HG02642 (cell line): ENCODE measurements at regions not wholly inside any gene's neighbourhood (a gene's known extent, or its start where the extent isn't known, plus 50 kb on each side); places are given as distances from the start of the nearest gene placed in this dataset.

Experiments used
- ATAC-seq: cut with Tn5 transposase; IDR thresholded peaks from one replicate; pipeline ENCODE4 v1.9.1; 2021; ENCODE audit warnings: mild to moderate bottlenecking; ENCODE audit not compliant: unreplicated experiment, poor library complexity

DNA sequence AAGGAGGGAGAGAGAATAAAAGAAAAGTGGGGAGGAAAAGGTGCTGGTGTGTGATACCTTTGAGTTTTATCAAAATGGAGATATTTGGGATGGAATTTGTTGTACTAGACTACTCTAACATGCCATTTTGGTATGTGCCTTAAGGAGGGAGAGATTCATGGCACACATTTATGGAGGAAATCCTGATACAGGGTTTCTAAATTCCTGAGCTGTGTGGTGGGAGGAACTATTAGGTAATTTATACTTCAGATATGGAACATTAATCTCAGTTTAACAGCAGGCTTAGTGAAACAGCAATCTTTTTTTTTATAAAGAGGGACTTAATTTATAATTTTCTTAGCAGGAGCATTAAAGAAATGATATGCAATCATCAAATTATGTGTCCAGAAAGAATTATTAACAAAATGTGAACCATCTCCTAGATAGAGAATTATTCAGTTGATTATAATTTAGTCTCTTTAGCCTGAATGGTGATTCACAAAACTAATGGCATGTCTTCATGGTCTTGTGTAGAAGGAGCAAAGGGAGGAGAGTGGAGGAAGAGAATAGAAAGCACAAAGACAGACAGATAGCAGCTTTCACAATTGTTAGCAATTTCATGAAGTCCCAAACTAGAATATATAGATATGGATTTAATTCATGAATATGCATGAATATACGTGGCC lies 301.6 kb downstream of the HLX start:
- ATAC-seq: no peak

DNA sequence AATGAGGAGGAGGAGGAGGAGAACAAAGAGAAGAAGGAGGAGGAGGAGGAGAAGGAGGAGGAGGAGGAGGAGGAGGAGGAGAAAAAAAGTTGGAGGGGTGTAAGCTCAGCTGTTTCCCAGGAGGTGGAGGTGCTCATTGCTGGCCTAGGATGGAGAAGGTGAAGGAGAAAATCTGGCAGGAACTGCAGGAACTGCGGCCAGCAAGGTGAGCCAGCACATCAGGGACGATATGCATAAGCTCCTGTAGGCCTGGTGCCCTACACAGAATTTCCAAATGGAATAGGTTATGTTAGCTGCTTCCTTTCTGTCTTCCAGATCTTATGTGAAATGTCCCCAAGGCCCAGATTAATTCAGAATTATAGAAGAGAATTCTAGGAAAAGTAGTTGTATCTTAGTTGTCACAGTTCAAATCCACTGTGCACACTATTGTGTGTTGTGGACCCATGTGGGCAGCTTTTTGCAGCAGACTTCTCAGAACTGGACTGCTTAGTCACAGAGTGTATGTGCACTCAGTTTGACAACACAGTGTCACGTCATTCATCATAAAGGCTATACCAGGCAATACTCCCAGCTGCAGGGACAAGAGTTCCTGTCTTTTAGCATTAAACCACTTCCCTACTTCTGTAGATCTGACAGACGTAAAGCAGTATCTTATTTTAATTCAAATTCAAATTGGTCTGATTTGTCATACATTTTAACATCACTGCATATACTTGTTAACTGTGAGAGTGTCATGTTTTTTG lies 303.7 kb downstream of the HLX start:
- ATAC-seq: no peak

DNA sequence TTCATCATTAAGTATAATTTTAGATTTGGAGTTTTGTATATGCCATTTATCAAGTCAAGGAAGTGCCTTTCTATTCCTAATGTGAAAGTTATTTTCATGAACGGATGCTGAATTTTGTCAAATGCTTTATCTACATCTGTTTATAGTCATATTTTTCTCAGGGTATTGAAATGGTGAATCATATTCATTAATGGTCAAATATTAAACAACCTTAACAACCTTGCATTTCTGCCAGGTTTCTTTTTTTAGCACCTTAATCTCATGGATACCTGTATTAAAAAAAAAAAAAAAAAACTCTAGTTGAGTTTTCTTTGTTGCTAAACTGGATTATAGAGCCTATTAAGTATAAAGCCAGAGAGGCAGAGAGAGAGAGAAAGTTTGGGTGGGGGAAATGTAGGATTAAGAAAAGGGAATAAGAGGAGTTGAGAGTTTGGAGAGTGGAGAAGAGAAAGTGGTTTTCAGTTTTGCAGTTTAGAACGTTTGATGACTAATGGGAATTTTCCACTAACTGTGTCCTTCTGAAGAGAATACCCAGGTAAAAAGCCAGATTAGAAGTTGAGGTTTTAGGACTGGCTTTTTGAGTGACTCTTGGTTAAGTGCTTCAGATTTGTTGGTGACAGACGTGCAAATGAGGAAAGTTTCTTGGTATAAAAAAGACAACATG lies 305.0 kb downstream of the HLX start:
- ATAC-seq: no peak

DNA sequence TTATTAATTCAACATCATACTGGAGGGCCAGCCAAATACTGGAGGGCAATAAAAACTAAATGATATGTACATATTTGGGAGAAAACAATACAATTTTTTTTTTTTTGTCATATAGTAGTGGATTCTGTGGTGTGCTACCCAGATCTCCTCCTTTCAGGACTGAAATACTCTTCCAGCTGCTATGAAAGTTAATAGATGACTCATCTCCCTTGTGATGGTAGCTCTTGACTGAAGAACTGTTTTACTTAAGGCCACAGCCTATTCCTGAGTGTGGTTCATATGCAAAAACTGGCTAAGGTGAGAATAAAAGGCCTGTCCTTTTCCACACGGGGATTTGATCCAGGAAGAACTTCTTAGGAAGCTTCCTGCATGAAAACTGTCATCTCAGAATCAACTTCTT lies 307.9 kb downstream of the HLX start:
- ATAC-seq: no peak

DNA sequence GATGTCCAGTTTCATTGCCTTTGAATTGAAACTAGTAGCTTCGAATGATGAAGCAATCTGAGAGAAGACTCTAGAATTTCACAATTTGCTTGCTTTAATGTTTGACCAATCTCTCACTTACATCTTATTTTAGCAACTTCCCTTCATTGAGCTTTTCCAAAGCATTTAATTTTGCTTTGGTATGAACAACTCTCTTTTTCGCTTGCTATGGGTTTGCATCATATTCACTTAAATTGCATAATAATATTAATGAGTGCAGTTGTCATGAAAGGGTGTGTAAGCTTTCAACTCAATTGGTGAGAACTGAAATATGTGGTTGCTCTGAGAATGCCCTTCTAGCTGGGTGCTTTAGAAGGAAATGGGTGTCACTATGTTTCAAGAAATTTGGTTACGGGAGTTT lies 309.2 kb downstream of the HLX start:
- ATAC-seq: no peak

DNA sequence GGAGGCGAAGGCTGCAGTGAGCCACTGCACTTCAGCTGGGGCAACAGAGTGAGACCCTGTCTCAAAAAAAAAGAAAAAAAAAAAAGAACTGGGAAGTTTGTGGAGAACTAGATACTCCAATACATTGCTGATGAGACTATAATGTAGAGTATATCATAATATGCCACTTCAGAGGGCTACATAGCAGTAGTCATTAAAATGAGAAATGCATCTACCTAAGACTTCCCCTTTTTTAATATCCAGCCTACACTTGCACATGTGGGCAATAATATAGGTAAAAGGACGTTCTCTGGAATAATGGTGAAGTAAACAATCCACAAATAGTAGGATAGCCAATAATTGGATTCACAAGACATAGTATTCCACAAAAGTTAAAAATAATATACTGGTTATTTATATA lies 311.0 kb downstream of the HLX start:
- no peak for ATAC-seq

DNA sequence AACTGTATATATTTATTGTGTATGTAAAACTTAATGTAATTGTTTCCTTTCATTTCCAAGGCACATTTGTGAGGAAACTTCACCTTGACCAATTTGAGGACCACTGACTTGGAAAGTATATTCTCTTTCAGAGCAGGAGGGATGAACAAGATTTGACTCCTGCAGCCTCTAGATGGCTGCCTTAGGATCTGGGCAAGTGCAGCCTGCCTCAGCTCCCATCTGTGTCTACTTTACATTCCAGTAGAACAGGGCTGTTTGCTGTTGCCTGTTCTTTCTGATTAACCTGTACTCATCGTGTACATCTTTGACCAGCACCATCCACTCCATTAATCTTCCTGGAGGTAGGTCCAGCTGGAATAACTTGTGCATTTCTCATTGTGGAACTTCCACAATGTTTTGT lies 312.8 kb downstream of the HLX start:
- ATAC-seq: no peak

DNA sequence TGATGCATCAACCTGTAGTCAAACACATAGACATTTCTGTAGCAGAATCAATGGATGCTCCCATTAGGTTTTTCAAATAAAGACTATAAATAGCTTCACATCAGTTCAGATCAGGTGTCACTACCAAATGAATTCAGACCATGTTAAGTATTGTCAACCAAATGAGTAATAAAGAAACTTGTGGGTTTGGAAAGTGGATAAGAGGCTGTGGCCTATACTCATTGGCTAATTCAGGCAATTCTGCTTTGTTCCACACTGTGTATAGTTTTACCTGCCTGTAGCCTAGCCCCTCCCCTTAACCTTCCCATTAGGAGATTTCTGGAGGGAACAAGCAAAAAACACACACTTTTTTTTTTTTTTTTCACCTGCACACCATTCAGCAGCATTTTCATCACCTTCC lies 321.2 kb downstream of the HLX start:
- no peak for ATAC-seq

DNA sequence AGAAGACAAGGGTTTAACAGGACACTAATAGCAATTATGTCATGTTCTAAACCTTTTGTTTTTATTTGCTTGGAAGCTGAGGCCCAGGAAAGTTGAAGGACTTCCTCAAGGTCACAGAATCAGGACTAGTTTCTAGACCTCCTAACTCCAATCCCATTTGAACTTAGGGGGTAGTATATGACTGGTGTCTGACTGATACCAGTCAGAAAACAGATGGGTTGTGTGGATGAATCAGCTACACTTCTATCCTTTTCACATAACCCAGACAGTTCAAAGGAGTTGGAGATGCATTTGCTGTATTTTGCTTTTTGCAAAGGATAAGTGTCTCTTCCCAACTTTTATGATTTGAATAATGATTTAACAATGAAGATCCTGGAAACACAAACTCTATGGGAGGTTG lies 322.5 kb downstream of the HLX start:
- no peak for ATAC-seq

DNA sequence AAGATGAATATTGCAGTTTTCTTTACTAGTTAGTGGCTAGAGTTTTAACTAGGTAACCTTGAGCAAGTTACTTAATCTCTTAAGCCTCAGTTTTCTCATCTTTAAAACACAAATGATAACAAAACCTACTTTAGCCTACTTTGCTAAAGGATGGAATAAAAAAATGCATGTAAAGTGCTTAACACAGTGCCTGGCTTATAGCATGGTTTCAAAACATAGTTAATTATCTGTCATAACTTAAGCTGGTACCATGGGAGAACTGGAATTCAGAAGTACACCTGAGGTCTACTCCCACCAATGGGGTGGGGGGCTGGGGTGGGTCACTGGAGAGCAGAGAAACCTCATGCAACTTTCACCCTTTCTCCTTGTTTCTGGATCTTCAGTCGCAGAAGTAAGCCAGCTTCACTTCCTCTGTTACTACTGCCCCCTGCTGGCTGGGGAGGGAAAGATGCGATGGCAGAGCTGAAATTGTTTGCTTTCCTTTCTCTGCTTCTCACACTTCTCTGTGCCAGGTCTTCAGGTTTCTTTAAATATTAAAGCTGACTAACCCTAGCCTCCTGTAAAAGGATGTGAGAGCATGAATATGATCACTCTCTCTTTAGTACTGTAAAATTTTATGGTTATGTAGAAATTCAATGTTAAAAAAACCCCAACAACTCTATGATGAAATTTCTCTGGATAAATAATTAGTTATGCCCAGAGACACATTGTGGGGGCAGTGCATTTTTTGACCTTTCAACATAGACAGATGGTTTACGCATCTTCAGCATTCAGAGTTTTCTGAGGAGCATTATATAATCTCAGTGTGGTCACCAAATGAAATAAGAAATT lies 324.2 kb downstream of the HLX start:
- no peak for ATAC-seq

DNA sequence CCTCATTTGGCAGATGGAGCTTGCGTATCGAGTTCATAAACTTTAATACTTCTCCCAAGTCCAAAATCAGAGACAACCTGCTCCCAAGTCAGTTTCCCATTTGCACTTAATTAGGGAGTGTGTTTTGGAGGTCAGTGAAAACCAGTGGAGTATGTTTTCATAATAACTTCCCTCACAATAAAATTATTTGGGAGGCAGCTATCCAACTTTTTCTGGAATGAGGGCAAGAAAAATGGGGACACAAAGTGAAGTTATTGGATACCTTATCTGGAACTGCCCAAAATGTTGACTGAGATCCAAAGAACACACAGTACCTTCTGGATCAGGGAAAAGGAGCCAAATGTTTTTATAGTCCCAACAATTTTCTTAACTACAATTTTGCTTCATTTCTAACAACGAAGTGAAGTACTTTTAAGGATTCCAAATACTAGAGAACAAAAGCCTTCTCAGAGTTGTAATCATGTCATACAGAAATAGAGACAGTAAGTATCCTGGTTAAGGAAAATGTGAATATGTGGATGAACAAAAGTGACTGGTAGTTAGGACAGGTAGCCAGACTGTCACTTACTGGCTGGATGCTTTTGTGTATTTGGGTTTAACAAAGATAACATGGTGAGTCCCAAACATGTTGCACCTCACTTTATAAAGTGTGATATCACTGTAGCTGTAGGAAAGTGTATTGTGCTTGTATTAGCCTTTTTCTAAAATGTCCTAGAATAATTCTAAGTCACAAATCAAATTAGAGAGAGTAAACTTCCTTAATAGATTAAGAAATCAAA lies 325.0 kb downstream of the HLX start:
- no peak for ATAC-seq

DNA sequence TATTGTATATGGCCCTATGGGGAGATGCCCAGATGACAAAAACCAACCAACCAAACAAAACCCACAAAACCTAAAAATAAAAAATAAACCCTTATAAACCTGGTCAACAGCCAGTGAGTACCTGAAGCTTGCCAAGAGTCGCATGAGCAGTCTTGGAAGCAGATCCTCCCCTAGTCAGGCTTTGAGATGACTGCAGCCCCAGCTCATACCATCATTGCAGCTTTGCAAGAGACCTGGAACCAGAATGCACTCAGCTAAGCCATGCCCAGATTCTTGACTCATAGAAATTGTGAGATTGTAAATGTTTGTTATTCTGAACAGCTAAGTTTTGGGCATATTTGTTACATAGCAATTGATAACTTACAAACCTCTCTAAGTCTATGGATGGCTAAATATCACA lies 326.8 kb downstream of the HLX start:
- ATAC-seq: no peak

DNA sequence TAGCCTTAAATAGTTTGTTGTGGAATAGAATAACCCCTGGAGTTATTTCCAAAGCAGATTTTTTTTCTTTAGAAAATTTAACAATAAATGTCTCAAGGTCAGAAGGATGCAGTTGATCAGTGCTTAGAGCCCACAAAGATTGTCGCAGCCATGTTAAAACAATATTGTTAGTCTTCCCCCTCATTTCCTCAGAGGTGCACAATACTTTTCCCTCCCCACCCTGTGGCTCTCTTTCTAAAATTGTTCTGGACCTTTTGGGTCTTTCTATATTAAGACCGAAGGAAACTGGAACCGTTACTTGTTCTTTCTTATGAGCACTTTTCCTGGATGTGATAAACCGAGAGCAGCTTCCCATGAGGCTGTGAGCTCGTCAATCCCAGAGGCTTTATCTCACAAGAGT lies 333.7 kb downstream of the HLX start:
- no peak for ATAC-seq

DNA sequence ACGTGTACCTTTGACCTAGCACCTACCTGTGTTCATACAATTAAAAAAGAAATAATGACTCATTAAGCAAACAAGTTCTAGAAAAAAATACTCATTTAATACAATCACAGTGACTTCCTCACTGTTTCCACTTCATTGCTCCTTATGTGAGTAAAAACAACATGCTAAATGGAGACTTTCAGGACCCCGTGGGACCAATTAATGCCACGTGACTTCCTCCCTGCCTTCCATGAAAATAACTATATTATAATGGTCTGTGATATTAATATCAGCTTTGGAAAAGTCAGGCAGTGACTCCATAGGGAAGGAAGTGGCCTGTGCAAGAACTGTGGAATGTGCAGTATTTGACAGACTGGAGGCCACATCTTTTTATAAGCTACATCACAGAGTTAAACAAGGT lies 337.8 kb downstream of the HLX start:
- no peak for ATAC-seq

DNA sequence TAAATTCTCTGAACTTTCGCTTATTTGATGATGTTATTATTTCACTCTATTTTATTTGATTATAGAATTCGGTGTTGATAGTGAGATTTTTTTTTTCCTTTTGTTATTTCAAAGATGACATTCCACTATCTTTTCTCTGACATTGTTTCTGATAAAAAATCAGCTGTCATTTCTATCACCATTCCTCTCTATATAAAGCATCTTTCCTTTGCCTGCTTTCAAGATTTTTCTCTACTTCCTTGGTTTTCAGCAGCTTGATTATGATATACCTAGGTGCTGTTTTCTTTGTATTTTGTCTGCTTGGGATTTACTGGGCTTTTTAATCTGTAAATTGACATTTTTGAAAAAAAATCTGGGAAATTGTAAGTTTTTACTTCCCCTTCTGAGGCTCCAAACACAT lies 344.0 kb downstream of the HLX start:
- no peak for ATAC-seq

DNA sequence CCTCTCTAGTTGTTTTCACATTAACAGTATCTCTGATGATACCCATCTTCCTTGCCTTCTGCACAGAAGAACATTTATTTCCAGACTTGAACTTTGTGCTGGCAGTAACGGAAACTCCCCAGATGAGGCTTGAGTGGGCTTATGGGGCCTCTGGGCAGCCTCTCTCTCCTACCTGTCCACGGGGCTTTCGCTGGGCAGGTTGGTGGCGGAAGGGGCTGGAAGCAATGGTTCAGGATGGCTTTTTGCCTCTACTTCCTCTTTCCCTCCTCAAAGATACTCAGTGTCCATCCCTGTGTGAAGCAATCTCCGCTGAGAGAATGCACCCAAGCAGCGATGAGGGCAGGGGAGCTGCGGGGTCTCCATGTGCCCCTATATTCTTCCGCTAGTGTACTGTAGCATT lies 348.2 kb downstream of the HLX start:
- ATAC-seq: no peak

DNA sequence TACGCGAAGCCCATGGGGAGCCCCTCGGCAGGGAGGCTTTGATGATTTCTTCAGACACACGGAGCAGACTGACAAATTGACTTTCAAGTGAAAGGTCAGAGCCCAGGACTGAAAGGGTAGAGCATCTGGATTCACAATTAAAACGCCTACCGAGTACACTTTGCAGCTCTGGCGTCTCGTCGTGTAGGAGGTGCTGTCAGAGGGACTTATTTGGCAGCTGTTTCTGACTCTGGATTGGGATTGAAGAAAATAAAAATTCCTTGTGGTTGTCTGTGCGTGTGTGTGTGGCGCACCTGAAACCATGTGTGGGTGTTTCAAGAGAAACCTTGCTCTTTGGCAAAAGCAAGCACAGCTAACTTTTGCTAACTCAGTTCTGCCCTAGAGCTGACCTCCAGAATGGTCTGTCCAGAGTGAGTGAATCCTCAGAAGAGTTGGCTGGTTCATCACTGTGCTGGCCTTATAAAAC lies 348.7 kb downstream of the HLX start:
- no peak for ATAC-seq

DNA sequence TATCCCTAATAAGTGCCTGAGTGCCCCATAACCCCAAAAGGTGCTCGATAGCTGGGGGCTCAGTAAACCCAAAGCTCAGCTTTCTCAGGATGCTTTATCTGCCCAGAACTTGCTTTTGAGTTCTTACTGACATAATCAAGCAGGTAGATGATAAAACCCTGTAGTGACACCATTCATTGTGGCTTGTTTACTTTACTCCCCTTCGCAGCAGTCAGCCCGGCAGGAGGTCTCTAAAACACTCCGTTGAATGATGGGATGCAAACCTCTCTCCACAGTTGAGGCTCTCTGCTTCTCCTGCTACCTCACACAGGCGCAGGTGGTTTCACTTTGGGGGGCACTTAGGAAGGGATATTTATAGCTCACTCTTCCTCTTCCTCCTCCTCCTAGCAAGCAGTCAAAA lies 349.4 kb downstream of the HLX start:
- ATAC-seq: no peak

DNA sequence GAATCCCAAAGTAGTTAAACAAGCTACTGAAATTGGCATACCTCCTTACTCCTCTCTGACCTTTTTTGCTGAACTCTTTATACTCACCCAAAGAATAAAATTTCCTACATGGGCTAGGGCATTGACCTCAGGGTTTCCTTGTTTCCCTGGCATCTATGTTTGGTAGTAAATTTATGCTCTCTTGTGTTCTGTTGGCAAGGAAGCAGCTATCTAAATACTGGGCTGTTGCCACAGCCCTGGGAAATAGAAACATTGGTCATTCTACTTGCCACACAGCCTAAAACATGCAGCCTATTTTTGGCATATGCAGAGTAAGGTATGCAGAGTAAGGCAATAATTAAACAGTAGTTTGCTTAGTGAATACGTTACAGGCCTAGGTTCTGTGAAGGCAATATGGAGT lies 351.4 kb downstream of the HLX start:
- no peak for ATAC-seq

DNA sequence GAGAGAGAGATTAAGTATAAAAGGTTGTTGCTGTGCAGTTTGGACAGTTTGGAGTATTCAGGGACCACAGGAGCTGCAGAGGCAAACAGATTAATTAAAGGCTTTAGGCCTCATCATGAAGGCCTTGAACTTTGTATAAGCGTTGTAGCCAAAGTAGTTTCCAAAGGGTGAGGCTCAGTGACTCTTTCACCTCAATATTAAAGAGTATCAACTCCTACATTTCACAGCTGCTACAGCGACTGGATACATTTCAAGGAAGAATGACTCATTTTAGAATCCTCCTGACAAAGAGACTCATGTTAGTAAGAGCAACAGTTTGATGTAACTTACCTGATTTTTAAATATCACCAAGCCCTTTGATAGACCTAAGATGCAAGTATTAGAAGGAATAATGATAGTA lies 355.5 kb downstream of the HLX start:
- no peak for ATAC-seq
